ENCODE measurements at regions not wholly inside any gene's neighbourhood (a gene's known extent, or its start where the extent isn't known, plus 50 kb on each side); places are given as distances from the start of the nearest gene placed in this dataset.

DNA sequence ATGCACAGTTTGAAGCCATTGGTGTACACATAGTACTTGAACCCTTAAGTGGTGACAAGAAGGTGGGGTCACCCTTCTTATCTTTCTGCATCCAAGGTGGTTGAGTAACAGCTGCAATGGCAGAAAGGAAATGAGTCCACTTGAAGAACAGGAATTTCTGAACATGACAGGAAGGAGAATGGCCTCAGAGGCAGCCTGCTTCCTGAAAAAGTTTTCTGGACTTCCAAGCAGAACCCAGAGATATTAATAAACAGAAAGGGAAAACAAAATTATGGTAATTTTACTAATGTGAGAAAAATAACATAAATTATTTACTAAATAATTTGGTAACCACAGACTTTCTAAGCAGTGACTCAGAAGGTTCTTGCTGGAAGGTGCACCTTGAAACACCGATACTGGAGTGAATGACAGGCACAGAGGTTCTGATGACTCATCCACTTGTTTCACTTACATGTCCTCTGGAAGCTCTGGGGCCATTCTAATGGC, 119.9 kb upstream of the HS3ST1 start:
- intact Hi-C loops (cut with micrococcal nuclease) (no loop called here), in situ Hi-C loops (cut with MboI) (no loop called here)
- no TSS peak for BruUV-seq (replicated peaks)
- Histone ChIP-seq H3K79me2 (ENCODE audit: control insufficient read depth, insufficient read depth, low read length) (no peaks in the 10 kb centered on the region), H3K36me3 (ENCODE audit: control insufficient read depth, insufficient read depth, low read length) (no peaks in the 10 kb centered on the region), H3K27ac (ENCODE audit: extremely low read depth, low read depth, low read length) (no peak overlapping the region), H3K4me1 (replicated peaks in 1 of 2; ENCODE audit: control insufficient read depth in 2 of 2, insufficient read depth in 2 of 2, low read length in 2 of 2) (no peaks in the 10 kb centered on the region), H3K27me3 (ENCODE audit: control insufficient read depth in 2 of 2, insufficient read depth in 2 of 2, low read length in 2 of 2) (no peaks in the 10 kb centered on the region), H3K9me3 (replicated peaks; ENCODE audit: control insufficient read depth, insufficient read depth, low read depth, low read length) (no peaks in the 10 kb centered on the region), H2AFZ (ENCODE audit: low read depth, low read length) (no peak overlapping the region), H3K4me3 (no peak overlapping the region), H3K9ac (ENCODE audit: insufficient read depth in 1 of 2, low read depth in 2 of 2, low read length in 2 of 2) (no peak overlapping the region), H3K4me2 (ENCODE audit: insufficient read depth, low read length) (no peak overlapping the region), H3K9me1 (ENCODE audit: control insufficient read depth, insufficient read depth, low read length) (no peaks in the 10 kb centered on the region), H4K20me1 (replicated peaks; ENCODE audit: control insufficient read depth, insufficient read depth, low read length) (no peaks in the 10 kb centered on the region)
- POLR2A ChIA-PET = no interaction called here
- CTCF ChIA-PET (ENCODE audit: low intra/inter-chr PET ratio) = no interaction called here
- WGBS (ENCODE audit: insufficient coverage, low coverage, missing lambda C conversion rate) = 0% methylated on average over 1 of the region's 1 CpG
- DNase-seq (ENCODE audit: extremely low read depth in 1 of 4, low spot score in 3 of 4) (no peak), ATAC-seq (no peak), FAIRE-seq (no peak)
- TF ChIP-seq ETV5 (CRISPR knock-in tag; IDR thresholded peaks at IDR 0.05; ENCODE audit: low read depth) = no peak
- TF ChIP-seq, protein P1, sequence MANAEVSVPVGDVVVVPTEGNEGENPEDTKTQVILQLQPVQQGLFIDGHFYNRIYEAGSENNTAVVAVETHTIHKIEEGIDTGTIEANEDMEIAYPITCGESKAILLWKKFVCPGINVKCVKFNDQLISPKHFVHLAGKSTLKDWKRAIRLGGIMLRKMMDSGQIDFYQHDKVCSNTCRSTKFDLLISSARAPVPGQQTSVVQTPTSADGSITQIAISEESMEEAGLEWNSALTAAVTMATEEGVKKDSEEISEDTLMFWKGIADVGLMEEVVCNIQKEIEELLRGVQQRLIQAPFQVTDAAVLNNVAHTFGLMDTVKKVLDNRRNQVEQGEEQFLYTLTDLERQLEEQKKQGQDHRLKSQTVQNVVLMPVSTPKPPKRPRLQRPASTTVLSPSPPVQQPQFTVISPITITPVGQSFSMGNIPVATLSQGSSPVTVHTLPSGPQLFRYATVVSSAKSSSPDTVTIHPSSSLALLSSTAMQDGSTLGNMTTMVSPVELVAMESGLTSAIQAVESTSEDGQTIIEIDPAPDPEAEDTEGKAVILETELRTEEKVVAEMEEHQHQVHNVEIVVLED (CRISPR knock-in tag; IDR thresholded peaks at IDR 0.05) = no peak
- no peak for TF ChIP-seq ZNF584 (CRISPR knock-in tag; IDR thresholded peaks at IDR 0.05; ENCODE audit: low read depth)
- no peak for TF ChIP-seq PURB (CRISPR knock-in tag; IDR thresholded peaks at IDR 0.05; ENCODE audit: low read depth)
- TF ChIP-seq NR2C1 (IDR thresholded peaks at IDR 0.05) = no peak
- no peak for TF ChIP-seq NR2C1 (tag; IDR thresholded peaks at IDR 0.05)
- TF ChIP-seq ARNT (IDR thresholded peaks at IDR 0.05) = no peak
- no peak for TF ChIP-seq ZBED1 (IDR thresholded peaks at IDR 0.05)
- TF ChIP-seq KDM2B (CRISPR knock-in tag; IDR thresholded peaks at IDR 0.05) = no peak
- TF ChIP-seq TAF9B (IDR thresholded peaks at IDR 0.05; ENCODE audit: partially characterized antibody) = no peak

Measured in K562 (cell line).